K562 (cell line): ENCODE measurements at regions not wholly inside any gene's neighbourhood (a gene's known extent, or its start where the extent isn't known, plus 50 kb on each side); places are given as distances from the start of the nearest gene placed in this dataset.

Source experiments
- ATAC-seq: fragments of 200-7000 bp; cut with Tn5 transposase; 3 replicates; pipeline ENCODE4 v1.9.1; 2020; ENCODE audit warnings: moderate library complexity
- BruUV-seq: library from RNA; stranded (reverse); fragments of 400-500 nt; replicated peaks from 2 replicates; lab custom pipeline; 2021; lab: Mats Ljungman, UMichigan
- CTCF ChIA-PET: fragments of 300-600 bp; formaldehyde crosslinking; extraction: SDS; loops from one replicate; lab custom pipeline; 2021; ENCODE audit warnings: low intra/inter-chr PET ratio; lab: Yijun Ruan, JAX
- POLR2A ChIA-PET: fragments of 300-600, 350-650 bp; sonication (Branson Sonifier 250); formaldehyde crosslinking; extraction: SDS; loops from one replicate; lab custom pipeline; 2021; ENCODE audit warnings: antibody characterized with exemption, inconsistent platforms; lab: Yijun Ruan, JAX
- DNase-seq, 4 experiments: peaks; one replicate each; pipeline versions ENCODE4 v3.0.0 to v3.0.0-alpha.2; 2011 to 2018; ENCODE audit warnings: low spot score in 3 of 4, mixed read lengths in 3 of 4; ENCODE audit errors: extremely low read depth in 1 of 4
- FAIRE-seq: peaks from 2 replicates; lab custom pipeline; 2011; peaks lifted over from hg19 to GRCh38; lab: Jason Lieb, UNC
- H2AFZ ChIP-seq: 2 replicates; pipeline ENCODE4 v1.6.0; 2011; ENCODE audit warnings: low read depth, low read length, control low read depth, inconsistent platforms
- H3K27ac ChIP-seq: fragments of 200-600 bp; 3 replicates; pipeline ENCODE4 v1.8.0; 2011; ENCODE audit warnings: low read depth, mild to moderate bottlenecking, control low read depth, inconsistent platforms, low read length, moderate library complexity, mixed read lengths; ENCODE audit errors: extremely low read depth
- H3K27me3 ChIP-seq, 2 experiments: fragments of 300-600 bp in 1 of 2; 2 replicates in 1 of 2; 3 replicates in 1 of 2; pipeline versions ENCODE4 v1.6.0 to v1.8.0; 2011; ENCODE audit warnings: inconsistent platforms in 2 of 2, low read length in 2 of 2, mild to moderate bottlenecking in 1 of 2, mixed read lengths in 1 of 2, moderate library complexity in 1 of 2; ENCODE audit not compliant: control insufficient read depth in 2 of 2, insufficient read depth in 2 of 2
- H3K36me3 ChIP-seq: fragments of 300-600 bp; 3 replicates; pipeline ENCODE4 v1.8.0; 2011; ENCODE audit warnings: mild to moderate bottlenecking, low read length, inconsistent platforms; ENCODE audit not compliant: control insufficient read depth, insufficient read depth
- H3K4me1 ChIP-seq, 2 experiments: fragments of 200-600 bp in 1 of 2; replicated peaks in 1 of 2; 2 replicates in 1 of 2; 3 replicates in 1 of 2; pipeline versions ENCODE4 v1.5.1 to v1.8.0; 2011; ENCODE audit warnings: inconsistent platforms in 2 of 2, low read length in 2 of 2, mild to moderate bottlenecking in 1 of 2, mixed read lengths in 1 of 2, moderate library complexity in 1 of 2; ENCODE audit not compliant: control insufficient read depth in 2 of 2, insufficient read depth in 2 of 2
- H3K4me2 ChIP-seq: 2 replicates; pipeline ENCODE4 v1.6.1; 2011; ENCODE audit warnings: low read length, control low read depth, inconsistent platforms, mixed read lengths; ENCODE audit not compliant: insufficient read depth
- H3K4me3 ChIP-seq: fragments of 200-600 bp; sonication (generic), shearing (Covaris generic); 2 replicates; pipeline ENCODE4 v1.5.1; 2016; ENCODE audit warnings: control low read depth, inconsistent platforms
- H3K79me2 ChIP-seq: fragments of 200-600 bp; 3 replicates; pipeline ENCODE4 v1.8.0; 2011; ENCODE audit warnings: low read length, inconsistent platforms; ENCODE audit not compliant: control insufficient read depth, insufficient read depth
- H3K9ac ChIP-seq, 2 experiments: 2 replicates each; pipeline versions ENCODE4 v1.6.0 to v1.6.1; 2011; ENCODE audit warnings: low read depth in 2 of 2, low read length in 2 of 2, control low read depth in 1 of 2, inconsistent platforms in 1 of 2, mild to moderate bottlenecking in 1 of 2, mixed read lengths in 1 of 2; ENCODE audit not compliant: insufficient read depth in 1 of 2
- H3K9me1 ChIP-seq: one replicate; pipeline ENCODE4 v1.6.0; 2011; ENCODE audit warnings: inconsistent platforms, mild to moderate bottlenecking, low read length, moderate library complexity; ENCODE audit not compliant: control insufficient read depth, insufficient read depth
- H3K9me3 ChIP-seq: replicated peaks from 2 replicates; pipeline ENCODE4 v1.5.1; 2011; ENCODE audit warnings: low read depth, low read length, inconsistent platforms; ENCODE audit not compliant: control insufficient read depth, insufficient read depth
- H4K20me1 ChIP-seq: replicated peaks from 2 replicates; pipeline ENCODE4 v1.6.1; 2011; ENCODE audit warnings: low read length, inconsistent platforms, mixed read lengths; ENCODE audit not compliant: control insufficient read depth, insufficient read depth
- BDP1 ChIP-seq: IDR thresholded peaks from 3 replicates; pipeline ENCODE4 v1.6.1; 2011; ENCODE audit not compliant: insufficient read length, insufficient read depth
- FOXJ3 ChIP-seq: sonication (generic); formaldehyde crosslinking; IDR thresholded peaks from 2 replicates; pipeline ENCODE4 v1.4.0; 2020; ENCODE audit warnings: mild to moderate bottlenecking, missing genetic modification reagents
- GTF2F1 ChIP-seq: IDR thresholded peaks from 2 replicates; pipeline ENCODE4 v1.6.1; 2011; ENCODE audit warnings: low read depth, low read length, improper control_type of control experiment
- STAT5B ChIP-seq: fragments of 250-450 bp; sonication (Bioruptor Pico); IDR thresholded peaks from 2 replicates; pipeline ENCODE4 v1.8.0; 2021; ENCODE audit warnings: mild to moderate bottlenecking, inconsistent platforms
- TRIM28 ChIP-seq: fragments of 450-650 bp; IDR thresholded peaks from 2 replicates; pipeline ENCODE4 v1.6.1; 2017
- WGBS: fragments of 100-300 bp; shearing (Covaris generic); methylation state at CpG from one replicate; pipeline ENCODE4 v1.1.6; 2016; ENCODE audit warnings: low coverage, mixed read lengths; ENCODE audit not compliant: insufficient coverage; ENCODE audit errors: missing lambda C conversion rate; 5-methylcytosine and 5-hydroxymethylcytosine counted together
- in situ Hi-C: fragments of 300-500 bp; cut with MboI; formaldehyde crosslinking; loops from 4 replicates; pipeline ENCODE4 v1.15.0; 2018; ENCODE audit warnings: inconsistent platforms, mixed read lengths
- intact Hi-C: fragments of 100-400 bp; cut with micrococcal nuclease; formaldehyde crosslinking; loops from 2 replicates; pipeline ENCODE4 v1.14.2; 2022
- TF ChIP-seq, protein P1 (sequence below): fragments of 450-650 bp; IDR thresholded peaks from 2 replicates; pipeline ENCODE4 v1.6.1; 2016; ENCODE audit warnings: mild to moderate bottlenecking
- TF ChIP-seq, protein P2 (sequence below): sonication (generic); formaldehyde crosslinking; IDR thresholded peaks from 2 replicates; pipeline ENCODE4 v1.8.1; 2022; ENCODE audit warnings: missing genetic modification reagents
- TF ChIP-seq, protein P3 (sequence below): fragments of 250-450 bp; sonication (Bioruptor Pico); IDR thresholded peaks from 2 replicates; pipeline ENCODE4 v1.5.0; 2021
- TF ChIP-seq, protein P4 (sequence below): sonication (generic); formaldehyde crosslinking; IDR thresholded peaks from 2 replicates; pipeline ENCODE4 v1.8.0; 2022; ENCODE audit warnings: missing genetic modification reagents, mild to moderate bottlenecking, borderline replicate concordance

DNA sequence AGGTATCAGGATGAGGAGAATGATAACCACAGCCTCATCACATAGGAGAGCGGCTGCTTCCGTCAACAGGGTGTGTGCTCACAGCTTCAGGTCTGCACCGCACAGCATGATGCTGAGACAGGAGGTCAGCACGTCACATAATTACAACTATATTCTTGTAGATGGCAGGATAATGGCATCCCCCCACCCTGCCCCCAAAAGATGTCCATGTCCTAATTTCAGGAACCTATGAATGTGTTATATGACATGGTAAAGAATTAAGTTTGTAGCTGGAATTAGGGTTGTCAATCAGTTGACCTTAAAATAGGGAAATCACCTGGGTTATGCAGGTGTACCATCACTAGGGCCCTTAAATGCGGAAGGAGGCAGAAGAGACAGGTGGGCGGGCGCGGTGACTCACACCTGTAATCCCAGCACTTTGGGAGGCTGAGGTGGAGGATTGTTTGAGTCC lies 73.9 kb downstream of the ARL4C start:
- WGBS: 0% methylated on average over 8 of the region's 8 CpGs
- H3K4me1 ChIP-seq: no peaks in the 10 kb centered on the region
- ChIA-PET POLR2A (no interaction called here), CTCF (no interaction called here)
- no peaks in the 10 kb centered on the region for H3K9me3 ChIP-seq
- H3K9ac ChIP-seq: no peak overlapping the region
- H3K79me2 ChIP-seq: no peaks in the 10 kb centered on the region
- H3K27me3 ChIP-seq: no peaks in the 10 kb centered on the region
- FAIRE-seq (no peak), ATAC-seq (no peak), DNase-seq (no peak)
- no peak overlapping the region for H3K27ac ChIP-seq
- no peaks in the 10 kb centered on the region for H3K36me3 ChIP-seq
- H4K20me1 ChIP-seq: no peaks in the 10 kb centered on the region
- intact Hi-C loops: no loop called here
- no peak overlapping the region for H3K4me2 ChIP-seq
- no peak overlapping the region for H3K4me3 ChIP-seq
- no peaks in the 10 kb centered on the region for H3K9me1 ChIP-seq
- TF ChIP-seq, protein P1, sequence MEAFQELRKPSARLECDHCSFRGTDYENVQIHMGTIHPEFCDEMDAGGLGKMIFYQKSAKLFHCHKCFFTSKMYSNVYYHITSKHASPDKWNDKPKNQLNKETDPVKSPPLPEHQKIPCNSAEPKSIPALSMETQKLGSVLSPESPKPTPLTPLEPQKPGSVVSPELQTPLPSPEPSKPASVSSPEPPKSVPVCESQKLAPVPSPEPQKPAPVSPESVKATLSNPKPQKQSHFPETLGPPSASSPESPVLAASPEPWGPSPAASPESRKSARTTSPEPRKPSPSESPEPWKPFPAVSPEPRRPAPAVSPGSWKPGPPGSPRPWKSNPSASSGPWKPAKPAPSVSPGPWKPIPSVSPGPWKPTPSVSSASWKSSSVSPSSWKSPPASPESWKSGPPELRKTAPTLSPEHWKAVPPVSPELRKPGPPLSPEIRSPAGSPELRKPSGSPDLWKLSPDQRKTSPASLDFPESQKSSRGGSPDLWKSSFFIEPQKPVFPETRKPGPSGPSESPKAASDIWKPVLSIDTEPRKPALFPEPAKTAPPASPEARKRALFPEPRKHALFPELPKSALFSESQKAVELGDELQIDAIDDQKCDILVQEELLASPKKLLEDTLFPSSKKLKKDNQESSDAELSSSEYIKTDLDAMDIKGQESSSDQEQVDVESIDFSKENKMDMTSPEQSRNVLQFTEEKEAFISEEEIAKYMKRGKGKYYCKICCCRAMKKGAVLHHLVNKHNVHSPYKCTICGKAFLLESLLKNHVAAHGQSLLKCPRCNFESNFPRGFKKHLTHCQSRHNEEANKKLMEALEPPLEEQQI: no peak
- in situ Hi-C loops: no loop called here
- BruUV-seq: no TSS peak
- no peak overlapping the region for H2AFZ ChIP-seq

DNA sequence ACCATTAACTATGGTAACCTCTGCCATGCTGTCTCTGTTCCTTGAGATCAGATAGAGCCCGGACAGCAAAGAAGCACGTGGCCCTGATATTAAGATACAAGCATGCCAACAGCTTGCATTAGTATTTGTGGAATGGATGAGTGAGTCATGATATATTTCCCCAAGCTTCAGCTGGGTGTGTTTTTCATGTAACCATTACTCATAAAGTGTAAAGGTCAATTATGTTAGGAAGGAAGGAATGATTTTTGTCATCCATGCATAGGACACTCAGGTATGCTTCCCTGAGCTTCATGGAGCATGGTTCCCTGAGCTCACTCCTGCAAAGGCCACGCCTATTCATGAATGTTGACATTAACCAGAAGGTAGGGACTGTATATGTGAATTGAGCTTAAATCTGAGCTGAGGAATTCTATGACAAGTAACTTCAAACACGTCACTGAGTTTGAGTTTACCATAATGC lies 74.6 kb downstream of the ARL4C start:
- no TSS peak for BruUV-seq
- Histone ChIP-seq H3K36me3 (no peaks in the 10 kb centered on the region), H3K9me3 (no peaks in the 10 kb centered on the region), H3K9me1 (no peaks in the 10 kb centered on the region), H2AFZ (no peak overlapping the region), H3K4me1 (no peaks in the 10 kb centered on the region), H3K4me3 (no peak overlapping the region), H3K79me2 (no peaks in the 10 kb centered on the region), H4K20me1 (no peaks in the 10 kb centered on the region), H3K9ac (no peak overlapping the region), H3K27me3 (no peaks in the 10 kb centered on the region), H3K4me2 (no peak overlapping the region), H3K27ac (no peak overlapping the region)
- intact Hi-C loops: no loop called here
- WGBS: 2% methylated on average over 4 of the region's 4 CpGs
- FAIRE-seq (no peak), DNase-seq (no peak), ATAC-seq (no peak)
- in situ Hi-C loops: no loop called here
- POLR2A ChIA-PET: no interaction called here
- CTCF ChIA-PET: no interaction called here
- TF ChIP-seq GTF2F1 (no peak), STAT5B (CRISPR knock-in tag) (no peak), FOXJ3 (CRISPR knock-in tag) (no peak), TRIM28 (no peak), BDP1 (no peak)
- TF ChIP-seq, protein P2, sequence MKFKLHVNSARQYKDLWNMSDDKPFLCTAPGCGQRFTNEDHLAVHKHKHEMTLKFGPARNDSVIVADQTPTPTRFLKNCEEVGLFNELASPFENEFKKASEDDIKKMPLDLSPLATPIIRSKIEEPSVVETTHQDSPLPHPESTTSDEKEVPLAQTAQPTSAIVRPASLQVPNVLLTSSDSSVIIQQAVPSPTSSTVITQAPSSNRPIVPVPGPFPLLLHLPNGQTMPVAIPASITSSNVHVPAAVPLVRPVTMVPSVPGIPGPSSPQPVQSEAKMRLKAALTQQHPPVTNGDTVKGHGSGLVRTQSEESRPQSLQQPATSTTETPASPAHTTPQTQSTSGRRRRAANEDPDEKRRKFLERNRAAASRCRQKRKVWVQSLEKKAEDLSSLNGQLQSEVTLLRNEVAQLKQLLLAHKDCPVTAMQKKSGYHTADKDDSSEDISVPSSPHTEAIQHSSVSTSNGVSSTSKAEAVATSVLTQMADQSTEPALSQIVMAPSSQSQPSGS (CRISPR knock-in tag): no peak
- TF ChIP-seq, protein P3, sequence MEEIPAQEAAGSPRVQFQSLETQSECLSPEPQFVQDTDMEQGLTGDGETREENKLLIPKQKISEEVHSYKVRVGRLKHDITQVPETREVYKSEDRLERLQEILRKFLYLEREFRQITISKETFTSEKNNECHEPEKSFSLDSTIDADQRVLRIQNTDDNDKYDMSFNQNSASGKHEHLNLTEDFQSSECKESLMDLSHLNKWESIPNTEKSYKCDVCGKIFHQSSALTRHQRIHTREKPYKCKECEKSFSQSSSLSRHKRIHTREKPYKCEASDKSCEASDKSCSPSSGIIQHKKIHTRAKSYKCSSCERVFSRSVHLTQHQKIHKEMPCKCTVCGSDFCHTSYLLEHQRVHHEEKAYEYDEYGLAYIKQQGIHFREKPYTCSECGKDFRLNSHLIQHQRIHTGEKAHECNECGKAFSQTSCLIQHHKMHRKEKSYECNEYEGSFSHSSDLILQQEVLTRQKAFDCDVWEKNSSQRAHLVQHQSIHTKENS (CRISPR knock-in tag): no peak
- TF ChIP-seq, protein P4, sequence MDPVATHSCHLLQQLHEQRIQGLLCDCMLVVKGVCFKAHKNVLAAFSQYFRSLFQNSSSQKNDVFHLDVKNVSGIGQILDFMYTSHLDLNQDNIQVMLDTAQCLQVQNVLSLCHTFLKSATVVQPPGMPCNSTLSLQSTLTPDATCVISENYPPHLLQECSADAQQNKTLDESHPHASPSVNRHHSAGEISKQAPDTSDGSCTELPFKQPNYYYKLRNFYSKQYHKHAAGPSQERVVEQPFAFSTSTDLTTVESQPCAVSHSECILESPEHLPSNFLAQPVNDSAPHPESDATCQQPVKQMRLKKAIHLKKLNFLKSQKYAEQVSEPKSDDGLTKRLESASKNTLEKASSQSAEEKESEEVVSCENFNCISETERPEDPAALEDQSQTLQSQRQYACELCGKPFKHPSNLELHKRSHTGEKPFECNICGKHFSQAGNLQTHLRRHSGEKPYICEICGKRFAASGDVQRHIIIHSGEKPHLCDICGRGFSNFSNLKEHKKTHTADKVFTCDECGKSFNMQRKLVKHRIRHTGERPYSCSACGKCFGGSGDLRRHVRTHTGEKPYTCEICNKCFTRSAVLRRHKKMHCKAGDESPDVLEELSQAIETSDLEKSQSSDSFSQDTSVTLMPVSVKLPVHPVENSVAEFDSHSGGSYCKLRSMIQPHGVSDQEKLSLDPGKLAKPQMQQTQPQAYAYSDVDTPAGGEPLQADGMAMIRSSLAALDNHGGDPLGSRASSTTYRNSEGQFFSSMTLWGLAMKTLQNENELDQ: no peak
